NCI-H1105 treated with DMSO at 0.1 percent for 48 hours (cell line): ENCODE measurements at regions not wholly inside any gene's neighbourhood (a gene's known extent, or its start where the extent isn't known, plus 50 kb on each side); places are given as distances from the start of the nearest gene placed in this dataset.

ENCODE experiments used
- DNase-seq: peaks from one replicate; lab custom pipeline; 2025; lab: John Stamatoyannopoulos, UW

- no peak for DNase-seq
These were observed 198.0 kb upstream of the SOX11 start for GRCh38 chr2:5494212-5494611.

- DNase-seq: no peak
These were observed 196.6 kb upstream of the SOX11 start for GRCh38 chr2:5495586-5495985.

DNA sequence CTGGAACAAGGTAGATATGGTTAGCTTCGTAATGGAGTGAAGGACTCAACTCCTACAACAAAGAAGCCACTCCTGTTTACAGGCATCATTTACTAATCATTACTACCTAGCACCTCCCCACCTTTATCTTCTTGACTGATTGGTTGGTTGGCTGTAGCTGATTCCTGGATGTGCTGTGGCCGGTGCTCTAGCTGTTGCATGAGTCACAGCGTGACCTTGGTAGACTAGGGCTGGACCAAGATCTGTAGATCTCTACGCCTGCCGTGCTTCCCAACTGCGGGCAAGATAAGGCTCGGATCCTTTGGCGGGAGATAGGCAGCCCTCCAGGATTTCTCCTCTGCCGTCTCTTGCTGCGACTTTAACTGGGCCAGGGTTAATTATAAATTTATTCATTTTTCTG, 194.3 kb upstream of the SOX11 start:
- no peak for DNase-seq

- no peak for DNase-seq
These were observed 190.4 kb upstream of the SOX11 start for GRCh38 chr2:5501807-5502206.

GRCh38 chr2:5502385-5502784, 189.8 kb upstream of the SOX11 start:
- no peak for DNase-seq

DNA sequence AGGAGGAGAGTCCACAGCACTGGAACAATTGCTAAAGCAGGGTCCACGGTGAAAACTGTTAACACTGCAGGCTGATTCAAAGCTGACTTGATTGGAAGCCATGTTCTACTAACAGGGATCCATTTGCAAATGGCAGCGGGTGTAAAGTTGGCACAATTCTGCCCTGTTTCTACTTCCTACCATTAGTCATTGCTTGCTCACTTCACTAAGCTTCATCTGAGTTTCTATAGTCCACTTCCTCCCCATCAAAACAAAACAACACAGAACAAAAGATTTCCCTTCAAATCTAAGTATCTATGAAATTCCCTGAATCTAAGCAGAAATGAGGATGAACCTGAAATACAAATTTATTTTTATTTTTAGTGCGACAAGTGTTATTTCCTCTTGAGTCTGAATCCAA, 187.4 kb upstream of the SOX11 start:
- no peak for DNase-seq

GRCh38 chr2:5507367-5507766, 184.8 kb upstream of the SOX11 start:
- no peak for DNase-seq

DNA sequence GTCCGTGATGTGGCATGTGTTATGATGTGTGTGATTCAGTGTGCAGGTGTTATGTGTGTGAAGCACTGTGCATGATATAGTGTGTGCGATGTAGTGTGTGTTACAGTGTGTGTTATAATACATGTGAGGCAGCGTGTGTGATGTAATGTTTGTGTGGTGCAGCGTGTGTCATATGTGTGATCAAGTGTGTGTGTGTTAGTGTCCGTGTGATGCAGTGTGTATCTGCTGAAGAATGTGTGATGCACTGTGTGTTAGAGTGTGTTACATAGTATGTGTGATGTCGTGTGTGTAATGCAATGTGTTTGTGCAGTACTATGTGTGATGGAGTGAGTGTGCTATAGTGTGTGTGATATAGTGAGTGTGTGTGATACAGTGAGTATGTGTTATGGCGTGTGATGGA, 182.8 kb upstream of the SOX11 start:
- no peak for DNase-seq

DNA sequence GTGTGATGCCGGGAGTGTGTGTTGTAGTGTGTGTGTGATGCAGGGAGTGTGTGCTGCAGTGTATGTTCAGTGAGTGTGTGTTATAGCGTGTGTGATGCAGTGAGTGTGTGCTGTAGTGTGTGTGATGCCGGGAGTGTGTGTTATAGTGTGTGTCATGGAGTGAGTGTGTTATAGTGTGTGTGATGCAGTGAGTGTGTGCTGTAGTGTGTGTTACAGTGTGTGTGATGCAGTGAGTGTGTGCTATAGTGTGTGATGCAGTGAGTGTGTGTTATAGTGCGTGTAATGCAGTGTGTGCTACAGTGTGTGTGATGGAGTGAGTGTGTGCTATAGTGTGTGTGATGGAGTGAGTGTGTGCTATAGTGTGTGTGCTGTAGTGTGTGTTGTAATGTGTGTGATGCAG, 182.1 kb upstream of the SOX11 start:
- DNase-seq: no peak

DNA sequence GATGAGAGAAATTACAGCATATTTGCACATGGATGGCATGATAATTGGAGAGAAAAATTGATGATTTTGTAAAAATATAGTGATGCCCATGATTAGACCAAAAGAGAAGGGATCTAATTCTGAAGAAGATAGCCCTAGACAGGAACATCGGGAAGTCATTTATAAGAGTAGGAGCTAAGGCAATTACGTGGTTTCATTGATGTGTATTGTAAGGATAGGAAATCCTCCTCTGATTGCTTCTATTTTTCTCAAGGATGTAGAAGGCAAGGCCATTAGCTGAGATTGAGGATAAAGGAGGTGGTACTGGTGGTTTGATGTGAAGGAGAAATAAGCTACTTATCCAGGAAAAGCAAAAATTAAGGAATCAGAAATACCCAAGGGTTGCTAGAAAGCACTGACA, 176.5 kb upstream of the SOX11 start:
- DNase-seq: no peak

DNA sequence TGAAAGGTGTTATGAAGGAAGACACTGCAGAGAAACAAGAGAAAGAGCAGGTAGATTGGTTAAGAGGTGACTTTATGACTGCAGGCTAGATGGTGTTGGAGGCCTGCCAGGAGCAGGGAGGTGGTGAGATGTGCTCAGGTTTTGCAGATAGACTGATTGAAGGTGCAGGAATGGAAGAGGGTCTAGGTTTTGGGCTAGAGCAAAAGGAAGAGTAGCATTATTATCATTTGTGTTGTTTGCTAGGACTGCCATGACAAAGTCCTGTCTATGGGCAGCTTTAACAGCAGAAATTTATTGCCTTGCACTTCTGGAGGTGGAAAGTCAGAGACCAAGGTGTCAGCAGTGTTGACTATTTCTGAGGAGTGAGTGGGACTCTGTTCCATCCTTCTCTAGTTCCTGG, 172.9 kb upstream of the SOX11 start:
- DNase-seq: peak; percentile 16

GRCh38 chr2:5520463-5520972, 171.7 kb upstream of the SOX11 start:
- DNase-seq: no peak

GRCh38 chr2:5521461-5521860, 170.7 kb upstream of the SOX11 start:
- no peak for DNase-seq

DNA sequence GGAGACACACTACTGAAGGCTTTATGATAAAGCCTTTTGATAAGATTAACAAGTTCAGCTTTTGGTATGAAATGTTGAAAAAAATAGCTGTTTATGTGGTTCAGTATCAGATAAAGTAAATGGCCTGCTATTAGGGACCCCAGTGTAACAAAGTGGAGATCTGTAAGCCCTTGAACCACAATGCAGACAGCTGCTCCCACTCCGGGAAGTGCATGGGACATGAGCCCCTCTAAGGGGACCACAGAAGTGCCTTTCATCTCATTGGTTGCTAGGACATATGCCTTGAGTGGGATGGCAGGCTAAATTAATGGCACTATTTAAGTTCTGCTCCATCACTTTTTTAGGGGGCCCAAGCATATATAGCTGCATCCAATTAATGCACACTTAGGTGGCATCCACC, 167.6 kb upstream of the SOX11 start:
- no peak for DNase-seq

GRCh38 chr2:5528706-5529105, 163.5 kb upstream of the SOX11 start:
- DNase-seq: peak; percentile 37

DNA sequence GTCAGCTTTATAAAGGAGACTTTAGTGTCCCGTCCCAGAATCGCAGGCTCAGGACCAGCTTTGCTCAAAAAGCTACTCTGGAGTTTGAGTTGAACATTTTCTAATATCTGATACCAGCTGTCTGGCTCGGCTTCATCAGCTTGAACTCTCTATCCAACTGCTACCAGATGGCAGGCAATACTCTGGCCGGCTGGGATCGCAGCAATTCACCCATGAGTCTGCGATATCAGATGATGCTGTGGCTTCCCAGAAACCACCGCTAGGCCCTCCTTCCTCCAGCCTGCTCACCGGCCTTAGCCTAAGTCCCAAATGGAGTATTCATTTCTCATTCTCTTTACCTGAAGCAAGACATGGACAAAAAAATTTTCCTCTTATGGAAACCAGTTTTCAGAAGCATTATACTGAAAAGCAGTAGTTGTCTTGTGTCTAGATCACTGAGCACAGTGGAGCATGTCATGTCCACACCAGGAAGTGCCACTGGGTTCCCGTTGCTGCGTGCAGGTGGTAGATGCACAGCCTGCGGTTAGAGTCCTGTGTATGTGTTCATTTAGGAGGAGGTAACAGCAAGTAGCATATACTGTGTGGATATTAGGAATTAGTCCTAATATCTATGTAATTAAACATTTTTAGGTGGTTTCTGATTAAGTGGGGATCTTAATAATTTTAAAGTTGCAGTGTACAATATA, 162.0 kb upstream of the SOX11 start:
- DNase-seq: no peak

DNA sequence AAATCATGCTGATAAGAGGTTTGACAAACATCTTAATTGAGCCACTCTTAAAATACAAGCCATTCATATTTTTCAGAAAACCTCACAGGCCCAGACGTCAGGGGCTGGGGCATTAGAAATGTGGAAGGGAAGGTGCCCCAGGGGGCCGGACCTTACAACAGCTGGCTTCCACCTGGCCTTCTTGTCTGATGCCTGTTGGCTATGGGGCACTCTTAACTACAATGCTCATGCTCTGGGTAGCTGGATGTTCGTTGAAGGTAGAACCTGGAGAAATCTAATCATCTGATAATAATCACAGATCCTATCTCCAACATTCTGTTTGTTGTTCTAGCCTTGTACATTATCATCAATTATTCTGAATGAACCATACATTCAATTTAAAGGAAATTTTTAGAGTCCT, 156.9 kb upstream of the SOX11 start:
- DNase-seq: no peak

DNA sequence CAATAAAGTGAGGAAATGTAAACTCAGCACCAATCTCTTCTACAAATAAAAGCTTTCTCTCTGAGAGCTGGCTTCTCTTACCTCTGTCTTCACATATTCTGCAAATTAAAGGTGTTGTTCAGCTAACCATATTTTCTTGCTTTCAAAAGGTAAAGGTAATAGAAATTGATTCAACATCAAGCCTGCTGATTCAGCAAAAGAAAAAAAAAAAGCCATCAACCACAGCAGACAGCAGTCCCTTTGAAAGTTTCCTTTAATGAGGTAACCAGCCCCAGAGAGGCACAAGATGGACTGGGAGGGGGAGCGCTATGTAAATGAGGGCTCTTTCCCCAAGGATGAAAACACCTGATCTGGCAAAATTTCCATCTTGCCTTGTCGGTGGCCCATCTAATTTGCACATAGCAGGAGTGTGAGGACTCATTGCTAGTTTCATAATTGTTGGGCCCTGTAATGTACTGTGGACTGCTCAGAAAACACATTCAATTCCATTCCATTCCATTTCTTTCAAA, 154.9 kb upstream of the SOX11 start:
- no peak for DNase-seq

- DNase-seq: no peak
These were observed 153.9 kb upstream of the SOX11 start for GRCh38 chr2:5538313-5538712.

- DNase-seq: no peak
These were observed 153.4 kb upstream of the SOX11 start for GRCh38 chr2:5538772-5539171.

DNA sequence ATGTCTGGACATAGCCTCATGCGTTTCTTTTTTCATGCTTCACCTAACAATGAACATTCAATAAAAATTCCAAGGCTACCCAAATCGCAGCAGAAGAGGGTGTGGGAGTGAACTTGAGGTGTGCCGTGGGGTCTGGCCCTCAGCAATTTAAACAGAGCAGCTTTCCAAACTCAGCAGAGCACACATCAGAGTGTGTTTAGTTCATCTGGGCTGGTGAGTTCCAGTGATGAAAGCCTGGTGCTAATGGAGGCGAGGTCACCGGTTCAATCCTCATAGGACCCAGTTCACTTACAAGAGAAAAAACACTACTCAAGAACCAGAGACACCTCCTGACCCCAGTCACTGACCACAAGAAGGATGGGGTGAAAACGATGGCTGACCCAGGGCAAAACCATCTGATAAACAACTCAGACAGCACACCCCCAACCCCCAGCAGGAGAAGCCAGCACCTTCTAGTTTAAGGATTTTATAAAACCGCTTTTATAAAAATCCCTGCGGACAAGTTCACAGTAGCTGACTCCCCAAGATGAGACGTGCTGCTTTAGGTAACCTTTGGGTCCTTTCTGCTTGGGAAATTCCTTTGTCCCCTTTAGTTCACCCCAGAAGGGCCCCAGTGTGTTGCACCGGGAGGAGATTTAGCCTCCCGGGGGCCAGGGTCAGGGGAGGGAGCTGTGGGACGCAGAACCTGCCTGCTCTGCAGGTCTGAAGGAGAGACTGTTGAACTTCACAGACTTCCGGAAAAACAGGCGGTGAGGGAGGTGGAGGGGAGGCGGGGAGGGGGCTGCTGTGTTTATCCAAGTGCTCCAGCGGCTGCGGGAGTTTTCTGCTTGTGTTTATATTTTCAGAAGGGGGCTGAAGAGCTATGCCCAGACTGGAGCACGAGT, 152.7 kb upstream of the SOX11 start:
- no peak for DNase-seq

DNA sequence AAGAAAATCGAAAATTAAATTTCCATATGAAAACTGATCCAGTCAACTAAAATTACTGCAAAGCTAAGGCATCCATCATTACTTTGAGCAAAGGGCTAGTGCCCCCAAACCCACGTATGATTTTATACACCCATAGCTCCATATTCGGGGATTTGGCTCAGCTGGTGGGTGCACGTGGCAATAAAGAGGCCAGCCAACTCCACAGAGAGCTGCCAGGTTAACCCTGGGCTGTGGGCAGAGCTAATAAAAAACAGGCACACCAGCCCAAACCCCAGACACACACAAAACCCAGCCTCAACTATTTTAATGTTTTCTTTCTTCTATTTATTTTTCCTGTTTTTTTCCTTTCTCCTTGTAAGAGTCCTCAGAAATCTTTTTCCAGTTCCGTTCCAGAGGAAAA, 151.3 kb upstream of the SOX11 start:
- DNase-seq: no peak

DNA sequence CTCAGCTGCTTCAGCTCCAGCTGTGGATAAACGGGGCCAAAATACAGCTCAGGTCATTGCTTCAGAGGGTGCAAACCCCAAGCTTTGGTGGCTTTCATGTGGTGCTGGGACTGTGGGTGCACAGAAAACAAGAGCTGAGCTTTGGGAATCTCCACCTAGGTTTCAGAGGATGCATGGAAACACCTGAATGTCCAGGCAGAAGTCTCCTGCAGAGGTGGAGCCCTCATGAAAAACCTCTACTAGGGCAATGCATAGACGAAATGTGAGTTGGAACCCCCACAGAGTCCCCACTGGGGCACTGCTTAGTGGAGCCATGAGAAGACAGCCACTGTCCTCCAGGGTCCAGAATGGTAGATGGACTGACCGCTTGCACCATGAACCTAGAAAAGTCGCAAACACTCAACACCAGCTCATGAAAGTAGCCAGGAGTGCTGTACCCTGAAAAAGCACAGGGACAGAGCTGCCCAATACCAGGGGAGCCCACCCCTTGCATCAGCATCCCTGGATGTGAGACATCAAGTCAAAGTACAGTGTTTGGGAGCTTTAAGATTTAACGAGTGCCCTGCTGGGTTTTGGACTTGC, 147.9 kb upstream of the SOX11 start:
- no peak for DNase-seq
